Cardiac muscle cell (in vitro differentiated cells and primary cell): ENCODE measurements at regions not wholly inside any gene's neighbourhood (a gene's known extent, or its start where the extent isn't known, plus 50 kb on each side); places are given as distances from the start of the nearest gene placed in this dataset.

Experiments
- DNase-seq, 2 donors: peaks; one replicate each; pipeline versions ENCODE4 v3.0.0 to v3.0.0-alpha.2; 2010 to 2017; ENCODE audit warnings: low read depth in 1 of 2, low spot score in 1 of 2
- H3K27ac ChIP-seq: fragments of 200-600 bp; sonication (generic); 2 replicates; pipeline ENCODE4 v1.5.1; 2016
- H3K27me3 ChIP-seq: fragments of 200-600 bp; sonication (generic); 2 replicates; pipeline ENCODE4 v1.6.0; 2016; ENCODE audit warnings: control low read depth
- H3K36me3 ChIP-seq: fragments of 200-600 bp; sonication (generic); 2 replicates; pipeline ENCODE4 v1.5.1; 2016; ENCODE audit warnings: control low read depth
- H3K4me1 ChIP-seq: fragments of 200-600 bp; sonication (generic); 2 replicates; pipeline ENCODE4 v1.8.1; 2017; ENCODE audit warnings: low read depth, mild to moderate bottlenecking, mixed run types
- H3K4me3 ChIP-seq: fragments of 200-600 bp; sonication (generic); 2 replicates; pipeline ENCODE4 v1.5.1; 2016; ENCODE audit warnings: mild to moderate bottlenecking
- H3K9me3 ChIP-seq: fragments of 200-600 bp; sonication (generic); 2 replicates; pipeline ENCODE4 v1.5.1; 2017; ENCODE audit warnings: low read depth, mild to moderate bottlenecking, control low read depth
- CTCF ChIP-seq: IDR thresholded peaks from 2 replicates; pipeline ENCODE4 v1.5.1; 2012; ENCODE audit warnings: low read depth, mild to moderate bottlenecking, low read length

GRCh38 chr16:72362476-72362875, 190.5 kb upstream of the PMFBP1 start:
- H3K4me1 ChIP-seq: no peaks in the 10 kb centered on the region
- H3K4me3 ChIP-seq: no peak overlapping the region

GRCh38 chr16:72357910-72358309, 186.0 kb upstream of the PMFBP1 start:
- peak in 1 of 2 donors; percentile 69 for DNase-seq
- Histone ChIP-seq H3K36me3 (no peaks in the 10 kb centered on the region), H3K27ac (no peak overlapping the region), H3K4me3 (no peak overlapping the region), H3K9me3 (no peaks in the 10 kb centered on the region), H3K27me3 (no peaks in the 10 kb centered on the region), H3K4me1 (no peaks in the 10 kb centered on the region)
- TF ChIP-seq CTCF: no peak

More at GRCh38 chr16:72362476-72362875, 190.5 kb upstream of the PMFBP1 start:
- no peak for DNase-seq
- no peaks in the 10 kb centered on the region for H3K9me3 ChIP-seq
- no peak overlapping the region for H3K27ac ChIP-seq
- no peak for TF ChIP-seq CTCF
- H3K27me3 ChIP-seq: no peaks in the 10 kb centered on the region
- H3K36me3 ChIP-seq: no peaks in the 10 kb centered on the region

- Histone ChIP-seq H3K4me1 (no peaks in the 10 kb centered on the region), H3K9me3 (no peaks in the 10 kb centered on the region), H3K36me3 (no peaks in the 10 kb centered on the region), H3K27me3 (no peaks in the 10 kb centered on the region), H3K27ac (no peak overlapping the region), H3K4me3 (no peak overlapping the region)
- no peak for TF ChIP-seq CTCF
- peak in 1 of 2 donors; percentile 64 for DNase-seq
Observed at GRCh38 chr16:72355561-72355960, 183.6 kb upstream of the PMFBP1 start.

- Histone ChIP-seq H3K4me1 (no peaks in the 10 kb centered on the region), H3K27me3 (no peaks in the 10 kb centered on the region), H3K36me3 (no peaks in the 10 kb centered on the region), H3K27ac (no peak overlapping the region), H3K4me3 (no peak overlapping the region), H3K9me3 (no peaks in the 10 kb centered on the region)
- TF ChIP-seq CTCF: no peak
- DNase-seq: no peak
Observed at GRCh38 chr16:72349719-72350118, 177.8 kb upstream of the PMFBP1 start.

- no peaks in the 10 kb centered on the region for H3K9me3 ChIP-seq
- TF ChIP-seq CTCF: no peak
- no peaks in the 10 kb centered on the region for H3K4me1 ChIP-seq
- H3K4me3 ChIP-seq: no peak overlapping the region
- H3K27ac ChIP-seq: no peak overlapping the region
- DNase-seq: no peak
- H3K27me3 ChIP-seq: no peaks in the 10 kb centered on the region
- no peaks in the 10 kb centered on the region for H3K36me3 ChIP-seq
Observed at GRCh38 chr16:72332926-72333325, 161.0 kb upstream of the PMFBP1 start.

GRCh38 chr16:72324578-72324977, 152.6 kb upstream of the PMFBP1 start:
- H3K27me3 ChIP-seq: no peaks in the 10 kb centered on the region
- H3K9me3 ChIP-seq: no peaks in the 10 kb centered on the region
- H3K27ac ChIP-seq: no peak overlapping the region
- no peak overlapping the region for H3K4me3 ChIP-seq
- DNase-seq: no peak
- no peak for TF ChIP-seq CTCF
- no peaks in the 10 kb centered on the region for H3K4me1 ChIP-seq
- no peaks in the 10 kb centered on the region for H3K36me3 ChIP-seq
